Lower lobe of right lung (tissue), 2 donors: ENCODE measurements at regions not wholly inside any gene's neighbourhood (a gene's known extent, or its start where the extent isn't known, plus 50 kb on each side); places are given as distances from the start of the nearest gene placed in this dataset.

Experiments used
- ATAC-seq, 2 donors: fragments of 200-7000 bp; cut with Tn5 transposase; one replicate each; pipeline ENCODE4 v1.9.1; 2020 to 2022; ENCODE audit warnings: mild to moderate bottlenecking in 2 of 2, moderate library complexity in 2 of 2
- DNase-seq: peaks from one replicate; pipeline ENCODE4 v3.0.0-alpha.2; 2020
- H3K27ac ChIP-seq: fragments of 200-600 bp; one replicate; pipeline ENCODE4 v1.8.0; 2022
- H3K27me3 ChIP-seq: fragments of 200-600 bp; one replicate; pipeline ENCODE4 v1.8.0; 2022; ENCODE audit warnings: low read depth
- H3K36me3 ChIP-seq: fragments of 200-600 bp; one replicate; pipeline ENCODE4 v1.8.0; 2022; ENCODE audit warnings: mild to moderate bottlenecking
- H3K4me1 ChIP-seq: fragments of 200-600 bp; one replicate; pipeline ENCODE4 v1.8.0; 2022
- H3K4me3 ChIP-seq: fragments of 200-600 bp; one replicate; pipeline ENCODE4 v1.8.0; 2022; ENCODE audit warnings: mild to moderate bottlenecking
- H3K9me3 ChIP-seq: fragments of 200-600 bp; one replicate; pipeline ENCODE4 v1.8.0; 2022
- intact Hi-C: fragments of 100-400 bp; cut with DNase I; formaldehyde crosslinking; loops from one replicate; pipeline ENCODE4 v1.11.0; 2022
- TF ChIP-seq, protein P1 (sequence below): fragments of 200-600 bp; IDR thresholded peaks from one replicate; pipeline ENCODE4 v1.8.0; 2022; ENCODE audit warnings: antibody characterized with exemption, mild to moderate bottlenecking
- donor health status: DM: no; HTN: yes; CAD: no; lungs with severe emphysema.

- intact Hi-C loops, result no loop called here
- no peak overlapping the region for H3K4me3 ChIP-seq
- H3K27ac ChIP-seq, result no peak overlapping the region
- ATAC-seq (no peak), DNase-seq (no peak)
- TF ChIP-seq, protein P1, sequence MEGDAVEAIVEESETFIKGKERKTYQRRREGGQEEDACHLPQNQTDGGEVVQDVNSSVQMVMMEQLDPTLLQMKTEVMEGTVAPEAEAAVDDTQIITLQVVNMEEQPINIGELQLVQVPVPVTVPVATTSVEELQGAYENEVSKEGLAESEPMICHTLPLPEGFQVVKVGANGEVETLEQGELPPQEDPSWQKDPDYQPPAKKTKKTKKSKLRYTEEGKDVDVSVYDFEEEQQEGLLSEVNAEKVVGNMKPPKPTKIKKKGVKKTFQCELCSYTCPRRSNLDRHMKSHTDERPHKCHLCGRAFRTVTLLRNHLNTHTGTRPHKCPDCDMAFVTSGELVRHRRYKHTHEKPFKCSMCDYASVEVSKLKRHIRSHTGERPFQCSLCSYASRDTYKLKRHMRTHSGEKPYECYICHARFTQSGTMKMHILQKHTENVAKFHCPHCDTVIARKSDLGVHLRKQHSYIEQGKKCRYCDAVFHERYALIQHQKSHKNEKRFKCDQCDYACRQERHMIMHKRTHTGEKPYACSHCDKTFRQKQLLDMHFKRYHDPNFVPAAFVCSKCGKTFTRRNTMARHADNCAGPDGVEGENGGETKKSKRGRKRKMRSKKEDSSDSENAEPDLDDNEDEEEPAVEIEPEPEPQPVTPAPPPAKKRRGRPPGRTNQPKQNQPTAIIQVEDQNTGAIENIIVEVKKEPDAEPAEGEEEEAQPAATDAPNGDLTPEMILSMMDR, result no peak
- no peaks in the 10 kb centered on the region for H3K36me3 ChIP-seq
- no peaks in the 10 kb centered on the region for H3K27me3 ChIP-seq
- no peaks in the 10 kb centered on the region for H3K9me3 ChIP-seq
- no peaks in the 10 kb centered on the region for H3K4me1 ChIP-seq
Observed at GRCh38 chr2:219983836-219984235, 356.4 kb downstream of the SLC4A3 start.

- TF ChIP-seq, protein P1, result no peak
- Histone ChIP-seq H3K4me3 (no peak overlapping the region), H3K4me1 (no peaks in the 10 kb centered on the region), H3K36me3 (no peaks in the 10 kb centered on the region), H3K27ac (no peak overlapping the region), H3K27me3 (no peaks in the 10 kb centered on the region), H3K9me3 (no peaks in the 10 kb centered on the region)
- DNase-seq (no peak), ATAC-seq (no peak)
- intact Hi-C loops, result no loop called here
Observed at GRCh38 chr2:219985017-219985416, 357.6 kb downstream of the SLC4A3 start.

DNA sequence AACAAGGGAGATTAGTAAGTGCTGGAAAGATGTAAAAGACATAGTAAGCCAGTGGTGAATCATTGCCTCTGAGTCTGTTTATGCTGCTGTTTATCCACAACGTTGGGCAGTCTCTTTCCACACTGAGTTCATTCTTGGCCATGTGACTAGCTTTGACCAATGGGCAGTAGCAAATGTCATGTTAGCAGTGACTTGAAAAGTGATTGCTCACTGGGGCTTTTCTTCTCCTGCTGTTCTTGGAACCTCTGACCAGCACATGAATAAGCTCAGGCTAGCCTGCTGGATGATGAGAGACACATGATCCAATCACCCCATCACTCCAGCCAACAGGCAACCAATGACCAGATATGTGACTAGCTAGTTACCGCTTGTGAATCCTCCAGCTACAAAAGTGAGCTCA, 360.4 kb downstream of the SLC4A3 start:
- no peaks in the 10 kb centered on the region for H3K9me3 ChIP-seq
- ATAC-seq (no peak), DNase-seq (no peak)
- H3K4me1 ChIP-seq, result no peaks in the 10 kb centered on the region
- intact Hi-C loops, result no loop called here
- no peaks in the 10 kb centered on the region for H3K27me3 ChIP-seq
- H3K27ac ChIP-seq, result no peak overlapping the region
- no peak overlapping the region for H3K4me3 ChIP-seq
- TF ChIP-seq, protein P1, result no peak
- no peaks in the 10 kb centered on the region for H3K36me3 ChIP-seq

DNA sequence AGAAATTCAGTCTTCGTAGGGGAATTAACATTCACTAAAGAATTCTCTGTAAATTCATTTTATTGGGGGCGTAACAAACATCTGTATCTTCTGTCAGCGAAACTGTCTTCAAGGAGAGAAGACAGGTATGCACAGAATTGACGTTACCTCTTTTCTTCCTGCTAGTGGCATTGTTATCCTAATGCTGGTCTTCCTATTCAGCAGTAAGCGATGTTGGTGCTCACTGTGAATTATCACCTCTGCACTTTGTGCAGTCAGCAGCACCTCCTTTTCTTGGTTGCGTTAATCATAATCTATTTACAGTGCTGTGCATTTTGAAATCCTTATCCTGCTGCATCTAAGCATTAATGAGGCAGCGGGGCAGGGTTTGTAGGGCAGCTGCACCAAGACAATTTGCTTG, 362.3 kb downstream of the SLC4A3 start:
- TF ChIP-seq, protein P1, result no peak
- Histone ChIP-seq H3K27me3 (no peaks in the 10 kb centered on the region), H3K4me1 (no peaks in the 10 kb centered on the region), H3K36me3 (no peaks in the 10 kb centered on the region), H3K9me3 (no peaks in the 10 kb centered on the region), H3K4me3 (no peak overlapping the region), H3K27ac (no peak overlapping the region)
- DNase-seq (no peak), ATAC-seq (no peak)
- intact Hi-C loops, result no loop called here

GRCh38 chr2:219991116-219991515, 363.7 kb downstream of the SLC4A3 start:
- no peaks in the 10 kb centered on the region for H3K27me3 ChIP-seq
- DNase-seq (no peak), ATAC-seq (no peak)
- intact Hi-C loops, result no loop called here
- no peaks in the 10 kb centered on the region for H3K4me1 ChIP-seq
- no peaks in the 10 kb centered on the region for H3K36me3 ChIP-seq
- H3K4me3 ChIP-seq, result no peak overlapping the region
- H3K27ac ChIP-seq, result no peak overlapping the region
- TF ChIP-seq, protein P1, result no peak
- no peaks in the 10 kb centered on the region for H3K9me3 ChIP-seq

DNA sequence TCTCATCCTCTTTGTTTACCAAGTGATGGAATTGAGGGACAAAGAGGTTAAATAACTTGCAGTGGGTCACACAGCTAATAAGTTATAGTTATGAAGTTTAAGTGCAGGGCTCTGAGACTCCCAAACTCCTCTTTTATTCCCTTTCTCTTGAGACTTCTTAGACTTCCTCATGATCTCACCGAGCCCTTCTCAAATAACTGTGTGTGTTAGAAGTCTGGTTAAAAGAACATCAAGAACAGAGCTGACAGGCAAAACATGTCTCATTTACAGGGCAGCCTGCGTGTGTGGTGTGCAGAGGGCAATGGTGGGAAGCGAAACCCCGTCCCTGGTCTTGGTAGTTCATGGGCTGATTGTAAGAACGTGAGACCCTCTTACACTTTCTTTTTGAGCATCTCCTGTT, 368.0 kb downstream of the SLC4A3 start:
- TF ChIP-seq, protein P1, result no peak
- intact Hi-C loops, result no loop called here
- Histone ChIP-seq H3K4me3 (no peak overlapping the region), H3K36me3 (no peaks in the 10 kb centered on the region), H3K27ac (no peak overlapping the region), H3K27me3 (no peaks in the 10 kb centered on the region), H3K4me1 (no peaks in the 10 kb centered on the region), H3K9me3 (no peaks in the 10 kb centered on the region)
- DNase-seq (no peak), ATAC-seq (no peak)
